ENCODE measurements at regions not wholly inside any gene's neighbourhood (a gene's known extent, or its start where the extent isn't known, plus 50 kb on each side); places are given as distances from the start of the nearest gene placed in this dataset.

DNA sequence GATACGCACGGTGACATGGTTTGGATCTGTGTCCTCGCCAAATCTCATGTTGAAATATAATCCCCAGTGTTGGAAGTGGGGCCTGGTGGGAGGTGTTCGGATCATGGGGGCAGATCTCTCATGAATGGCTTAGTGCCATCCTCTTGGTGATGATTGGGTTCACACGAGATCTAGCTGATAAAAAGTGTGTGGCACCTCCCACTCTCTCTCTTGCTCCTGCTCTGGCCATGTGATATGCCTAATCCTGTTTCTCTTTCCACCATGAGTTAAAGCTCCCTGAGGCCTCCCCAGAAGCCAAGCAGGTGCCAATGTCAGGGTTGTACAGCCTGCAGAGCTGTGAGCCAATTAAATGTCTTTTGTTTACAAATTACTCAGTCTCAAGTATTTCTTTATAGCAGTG, 303.1 kb upstream of the PLET1 start:
- TF ChIP-seq, protein P1, sequence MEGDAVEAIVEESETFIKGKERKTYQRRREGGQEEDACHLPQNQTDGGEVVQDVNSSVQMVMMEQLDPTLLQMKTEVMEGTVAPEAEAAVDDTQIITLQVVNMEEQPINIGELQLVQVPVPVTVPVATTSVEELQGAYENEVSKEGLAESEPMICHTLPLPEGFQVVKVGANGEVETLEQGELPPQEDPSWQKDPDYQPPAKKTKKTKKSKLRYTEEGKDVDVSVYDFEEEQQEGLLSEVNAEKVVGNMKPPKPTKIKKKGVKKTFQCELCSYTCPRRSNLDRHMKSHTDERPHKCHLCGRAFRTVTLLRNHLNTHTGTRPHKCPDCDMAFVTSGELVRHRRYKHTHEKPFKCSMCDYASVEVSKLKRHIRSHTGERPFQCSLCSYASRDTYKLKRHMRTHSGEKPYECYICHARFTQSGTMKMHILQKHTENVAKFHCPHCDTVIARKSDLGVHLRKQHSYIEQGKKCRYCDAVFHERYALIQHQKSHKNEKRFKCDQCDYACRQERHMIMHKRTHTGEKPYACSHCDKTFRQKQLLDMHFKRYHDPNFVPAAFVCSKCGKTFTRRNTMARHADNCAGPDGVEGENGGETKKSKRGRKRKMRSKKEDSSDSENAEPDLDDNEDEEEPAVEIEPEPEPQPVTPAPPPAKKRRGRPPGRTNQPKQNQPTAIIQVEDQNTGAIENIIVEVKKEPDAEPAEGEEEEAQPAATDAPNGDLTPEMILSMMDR (IDR thresholded peaks at IDR 0.05): no peak
- TF ChIP-seq POLR2A (IDR thresholded peaks at IDR 0.05): no peak
